Nephron (organoid): ENCODE measurements at regions not wholly inside any gene's neighbourhood (a gene's known extent, or its start where the extent isn't known, plus 50 kb on each side); places are given as distances from the start of the nearest gene placed in this dataset.

Experiments
- H3K27ac Mint-ChIP-seq, 3 experiments: 2 replicates each; pipeline ENCODE4 v1.8.0; 2020; ENCODE audit warnings: mixed read lengths in 3 of 3, mild to moderate bottlenecking in 2 of 3, moderate library complexity in 1 of 3
- H3K27me3 Mint-ChIP-seq: 2 replicates; pipeline ENCODE4 v1.8.0; 2021; ENCODE audit warnings: low read depth, mild to moderate bottlenecking, moderate library complexity, mixed read lengths
- H3K36me3 Mint-ChIP-seq: 2 replicates; pipeline ENCODE4 v1.8.0; 2020; ENCODE audit warnings: low read depth, mixed read lengths
- H3K4me1 Mint-ChIP-seq: 2 replicates; pipeline ENCODE4 v1.8.0; 2020; ENCODE audit warnings: mixed read lengths
- H3K4me3 Mint-ChIP-seq, 3 experiments: 2 replicates each; pipeline ENCODE4 v1.8.0; 2020; ENCODE audit warnings: mild to moderate bottlenecking in 3 of 3, mixed read lengths in 3 of 3, moderate library complexity in 2 of 3
- H3K9me3 Mint-ChIP-seq: 2 replicates; pipeline ENCODE4 v1.8.0; 2020; ENCODE audit warnings: mixed read lengths
- TF ChIP-seq, protein P1 (sequence below), 3 experiments: fragments of 200-600 bp; sonication (generic); IDR thresholded peaks; one replicate each; pipeline ENCODE4 v1.5.0; 2021; ENCODE audit warnings: antibody characterized with exemption in 3 of 3; ENCODE audit not compliant: unreplicated experiment in 3 of 3

DNA sequence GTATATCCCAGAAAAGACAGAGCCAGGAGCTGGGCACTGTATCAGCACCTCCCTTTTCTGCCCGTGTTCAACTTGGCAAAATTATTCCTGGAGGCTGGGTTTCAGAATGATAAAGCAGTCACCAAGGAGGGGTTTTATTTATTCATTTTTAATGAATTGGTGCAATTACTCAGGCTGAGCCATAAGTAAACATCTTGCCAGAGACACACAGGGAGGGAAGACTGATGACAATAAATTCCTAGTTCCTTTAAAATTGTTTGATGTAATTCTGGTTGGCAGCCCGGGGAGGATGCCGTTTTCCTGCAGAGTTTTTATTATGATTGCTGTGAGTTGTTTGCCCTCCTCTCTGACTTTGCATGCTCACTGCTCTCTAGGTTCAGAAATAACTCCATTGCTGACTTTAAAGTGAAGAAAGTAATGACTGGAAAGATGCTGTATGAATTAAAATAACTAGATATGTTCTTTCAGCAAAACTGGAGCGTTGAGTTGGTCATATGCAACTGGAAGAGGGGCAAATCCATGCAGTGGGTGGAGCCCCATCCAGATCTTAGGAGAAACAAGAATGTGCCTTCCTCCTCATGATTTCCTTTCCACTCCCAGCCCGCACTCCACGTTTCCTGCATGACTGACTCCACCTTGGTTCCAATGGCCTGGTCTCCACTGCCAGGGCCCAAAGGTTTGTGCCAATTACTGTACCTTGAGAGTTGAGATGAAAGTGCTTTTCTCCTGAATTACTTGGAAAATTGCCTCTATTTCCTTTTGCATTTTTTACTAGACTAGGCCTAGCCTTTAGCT, 182.1 kb downstream of the RFC3 start:
- H3K4me3 Mint-ChIP-seq, result no peak overlapping the region
- no peaks in the 10 kb centered on the region for H3K27me3 Mint-ChIP-seq
- H3K27ac Mint-ChIP-seq, result peak overlapping the region; percentile 8 to 50 (median 23)
- no peaks in the 10 kb centered on the region for H3K36me3 Mint-ChIP-seq
- no peaks in the 10 kb centered on the region for H3K9me3 Mint-ChIP-seq
- H3K4me1 Mint-ChIP-seq, result peaks cover 75% of the 10 kb centered on the region
- TF ChIP-seq, protein P1, sequence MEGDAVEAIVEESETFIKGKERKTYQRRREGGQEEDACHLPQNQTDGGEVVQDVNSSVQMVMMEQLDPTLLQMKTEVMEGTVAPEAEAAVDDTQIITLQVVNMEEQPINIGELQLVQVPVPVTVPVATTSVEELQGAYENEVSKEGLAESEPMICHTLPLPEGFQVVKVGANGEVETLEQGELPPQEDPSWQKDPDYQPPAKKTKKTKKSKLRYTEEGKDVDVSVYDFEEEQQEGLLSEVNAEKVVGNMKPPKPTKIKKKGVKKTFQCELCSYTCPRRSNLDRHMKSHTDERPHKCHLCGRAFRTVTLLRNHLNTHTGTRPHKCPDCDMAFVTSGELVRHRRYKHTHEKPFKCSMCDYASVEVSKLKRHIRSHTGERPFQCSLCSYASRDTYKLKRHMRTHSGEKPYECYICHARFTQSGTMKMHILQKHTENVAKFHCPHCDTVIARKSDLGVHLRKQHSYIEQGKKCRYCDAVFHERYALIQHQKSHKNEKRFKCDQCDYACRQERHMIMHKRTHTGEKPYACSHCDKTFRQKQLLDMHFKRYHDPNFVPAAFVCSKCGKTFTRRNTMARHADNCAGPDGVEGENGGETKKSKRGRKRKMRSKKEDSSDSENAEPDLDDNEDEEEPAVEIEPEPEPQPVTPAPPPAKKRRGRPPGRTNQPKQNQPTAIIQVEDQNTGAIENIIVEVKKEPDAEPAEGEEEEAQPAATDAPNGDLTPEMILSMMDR (IDR thresholded peaks at IDR 0.05; ENCODE audit: unreplicated experiment in 3 of 3), result no peak

DNA sequence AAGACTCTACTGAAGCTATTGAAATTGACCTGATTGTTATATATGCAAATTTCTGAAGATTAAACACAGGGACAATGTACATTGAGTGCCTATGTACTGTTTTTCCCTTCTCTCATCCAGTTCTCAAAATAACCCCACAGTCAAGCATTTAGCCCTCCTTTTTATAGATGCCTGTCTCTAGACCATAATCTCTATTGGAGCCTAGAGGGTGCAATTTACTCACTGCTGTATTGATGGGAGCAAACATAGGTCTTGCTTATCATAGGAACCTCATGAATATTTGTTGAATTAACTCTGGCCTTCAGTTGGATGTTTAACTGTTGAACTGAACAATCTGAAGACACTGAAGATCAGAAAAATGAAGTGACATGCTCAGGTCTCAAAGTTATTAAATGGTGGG, 183.0 kb downstream of the RFC3 start:
- H3K36me3 Mint-ChIP-seq, result no peaks in the 10 kb centered on the region
- peaks cover 85% of the 10 kb centered on the region for H3K4me1 Mint-ChIP-seq
- no peak overlapping the region for H3K4me3 Mint-ChIP-seq
- H3K27me3 Mint-ChIP-seq, result no peaks in the 10 kb centered on the region
- peak overlapping the region in 2 of 3 experiments; percentile 71 to 73 for H3K27ac Mint-ChIP-seq
- TF ChIP-seq, protein P1 (IDR thresholded peaks at IDR 0.05; ENCODE audit: unreplicated experiment in 3 of 3), result no peak
- H3K9me3 Mint-ChIP-seq, result no peaks in the 10 kb centered on the region

DNA sequence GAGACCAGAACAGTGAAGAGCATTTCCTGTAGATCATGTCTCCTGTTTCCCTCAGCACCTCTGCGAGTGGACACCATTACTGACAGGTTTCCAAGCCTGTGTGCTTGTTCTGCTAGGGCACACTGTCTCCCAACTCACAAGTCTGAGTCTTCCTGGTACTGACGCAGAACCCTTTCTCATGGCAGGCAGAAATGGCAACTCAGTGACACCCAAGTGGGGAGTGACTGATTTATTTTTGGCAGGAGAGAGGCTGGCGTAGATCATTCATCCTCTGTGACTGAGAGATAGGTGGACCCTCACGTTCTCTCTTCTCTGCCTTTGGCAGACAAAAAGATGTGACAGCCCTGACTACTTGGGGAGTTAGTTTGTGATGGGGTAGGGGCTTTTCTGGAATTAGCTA, 183.4 kb downstream of the RFC3 start:
- Mint-ChIP-seq H3K36me3 (no peaks in the 10 kb centered on the region), H3K27me3 (no peaks in the 10 kb centered on the region), H3K4me1 (peaks cover 89% of the 10 kb centered on the region), H3K9me3 (no peaks in the 10 kb centered on the region), H3K27ac (peak overlapping the region; percentile 33 to 73 (median 71)), H3K4me3 (no peak overlapping the region)
- TF ChIP-seq, protein P1 (IDR thresholded peaks at IDR 0.05; ENCODE audit: unreplicated experiment in 3 of 3), result no peak

DNA sequence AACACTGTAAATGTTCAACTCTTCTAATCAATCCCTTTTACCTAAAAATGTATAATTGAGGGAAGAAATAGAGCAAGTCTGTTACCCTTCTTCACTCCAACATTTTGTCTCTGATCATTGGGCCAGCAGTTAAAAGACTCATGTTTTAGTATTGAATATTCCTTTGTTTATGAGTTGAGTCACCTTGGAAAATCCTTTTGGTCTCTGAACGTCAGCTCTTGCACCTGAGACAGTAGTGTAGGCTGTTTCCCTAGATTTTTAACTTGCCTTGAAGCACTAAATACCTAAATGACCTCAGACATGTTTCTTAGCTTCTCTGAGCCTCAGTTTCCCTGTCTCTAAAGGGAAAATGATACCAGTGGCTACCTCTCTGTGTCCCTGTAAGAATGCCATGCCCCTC, 184.2 kb downstream of the RFC3 start:
- no peak overlapping the region for H3K4me3 Mint-ChIP-seq
- H3K9me3 Mint-ChIP-seq, result no peaks in the 10 kb centered on the region
- H3K27me3 Mint-ChIP-seq, result no peaks in the 10 kb centered on the region
- TF ChIP-seq, protein P1 (IDR thresholded peaks at IDR 0.05; ENCODE audit: unreplicated experiment in 3 of 3), result no peak
- peaks cover 86% of the 10 kb centered on the region for H3K4me1 Mint-ChIP-seq
- peak overlapping the region in 2 of 3 experiments; percentile 33 to 73 for H3K27ac Mint-ChIP-seq
- H3K36me3 Mint-ChIP-seq, result no peaks in the 10 kb centered on the region

DNA sequence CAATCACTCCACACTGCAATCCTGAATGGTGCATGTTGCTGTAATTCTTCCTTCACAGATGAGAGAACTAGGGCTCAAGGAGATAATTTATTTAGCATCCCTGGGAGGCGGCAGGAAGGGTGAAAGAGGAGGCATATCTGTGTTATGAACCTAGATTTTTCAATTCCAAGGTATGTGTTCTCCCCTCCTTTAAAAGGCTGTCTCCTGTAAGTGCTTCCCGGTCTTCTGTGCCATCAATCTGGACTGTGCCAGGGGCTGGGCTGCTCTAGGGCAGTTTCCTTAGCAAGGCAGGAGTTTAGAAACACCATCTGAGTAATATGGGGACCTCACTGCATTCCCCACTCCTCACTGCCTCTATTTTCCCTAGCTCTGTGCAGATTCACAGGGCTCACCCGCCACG, 185.0 kb downstream of the RFC3 start:
- no peaks in the 10 kb centered on the region for H3K36me3 Mint-ChIP-seq
- no peak overlapping the region for H3K4me3 Mint-ChIP-seq
- peak overlapping the region in 1 of 3 experiments; percentile 87 for H3K27ac Mint-ChIP-seq
- TF ChIP-seq, protein P1 (IDR thresholded peaks at IDR 0.05; ENCODE audit: unreplicated experiment in 3 of 3), result no peak
- H3K27me3 Mint-ChIP-seq, result no peaks in the 10 kb centered on the region
- H3K4me1 Mint-ChIP-seq, result peaks cover 79% of the 10 kb centered on the region
- no peaks in the 10 kb centered on the region for H3K9me3 Mint-ChIP-seq

DNA sequence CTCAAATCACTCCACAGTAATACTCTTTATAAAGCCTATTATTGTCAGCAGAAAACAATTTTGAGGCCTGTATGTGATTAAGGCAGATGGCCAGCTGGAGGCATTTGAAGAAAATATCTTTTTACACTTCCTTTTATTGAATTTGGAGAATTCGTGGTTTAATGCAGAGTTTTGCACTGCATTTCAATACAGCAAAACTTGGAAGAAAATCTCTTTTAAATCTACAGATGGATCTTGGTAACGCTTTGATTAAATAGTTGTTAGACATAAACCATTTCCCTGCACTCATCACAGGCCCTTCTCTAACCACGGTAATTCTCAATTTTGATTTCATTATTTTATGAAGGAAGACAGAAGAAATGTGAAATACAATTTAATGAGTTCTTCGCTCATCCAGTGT, 185.7 kb downstream of the RFC3 start:
- H3K4me3 Mint-ChIP-seq, result no peak overlapping the region
- H3K36me3 Mint-ChIP-seq, result no peaks in the 10 kb centered on the region
- peak overlapping the region in 2 of 3 experiments; percentile 35 to 87 for H3K27ac Mint-ChIP-seq
- H3K4me1 Mint-ChIP-seq, result peaks cover 76% of the 10 kb centered on the region
- TF ChIP-seq, protein P1 (IDR thresholded peaks at IDR 0.05; ENCODE audit: unreplicated experiment in 3 of 3), result no peak
- H3K27me3 Mint-ChIP-seq, result no peaks in the 10 kb centered on the region
- H3K9me3 Mint-ChIP-seq, result no peaks in the 10 kb centered on the region
